ENCODE measurements at regions not wholly inside any gene's neighbourhood (a gene's known extent, or its start where the extent isn't known, plus 50 kb on each side); places are given as distances from the start of the nearest gene placed in this dataset.
"Not testable (repeated sequence)": the region's sequence is repeated elsewhere in the genome, so short reads cannot be mapped to it uniquely, and the experiment has no call there.

DNA sequence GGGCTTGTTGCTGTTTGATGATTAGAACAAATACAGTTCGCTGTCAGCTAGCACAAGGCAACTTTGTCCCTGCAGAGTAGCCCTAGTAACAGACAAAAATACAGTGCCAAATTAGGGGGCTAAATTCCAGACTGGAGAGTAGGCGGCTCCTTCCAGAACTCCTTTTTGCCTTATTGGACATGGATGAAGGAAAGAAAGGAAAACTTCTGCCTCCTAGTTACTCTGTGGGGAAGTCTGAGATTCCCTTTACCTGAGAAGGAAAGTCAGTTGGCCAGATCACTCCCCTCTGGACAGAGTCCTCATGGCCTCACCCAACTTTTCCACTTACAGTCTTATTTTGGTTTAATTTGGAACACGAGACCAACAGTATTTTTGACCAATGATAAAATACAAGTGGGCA lies 140.5 kb upstream of the ADAMTS3 start:
- no peak for DNase-seq (ENCODE audit: low spot score)
- in situ Hi-C loops (cut with HindIII; ENCODE audit: low sequenced_read_pairs): no loop called here

DNA sequence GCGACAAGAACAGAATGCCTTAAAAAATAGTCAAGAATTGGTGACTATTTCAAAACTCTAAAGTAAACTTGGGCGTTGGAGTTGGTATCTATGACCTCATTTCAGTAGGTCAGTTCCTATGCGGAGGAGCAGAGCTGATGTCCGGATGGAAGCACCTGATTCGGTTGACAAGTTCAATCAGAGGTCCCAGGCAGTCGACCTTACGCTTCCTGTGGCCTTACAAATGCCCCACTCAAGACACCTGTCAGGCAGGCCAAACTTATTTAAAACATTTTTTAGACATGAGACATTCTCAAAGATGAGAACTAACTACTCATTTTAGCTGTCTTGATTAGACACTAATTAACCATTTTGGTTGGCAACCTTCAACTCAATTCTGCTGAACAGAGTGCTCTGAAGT lies 137.7 kb upstream of the ADAMTS3 start:
- no peak for DNase-seq (ENCODE audit: low spot score)
- in situ Hi-C loops (cut with HindIII; ENCODE audit: low sequenced_read_pairs): no loop called here

DNA sequence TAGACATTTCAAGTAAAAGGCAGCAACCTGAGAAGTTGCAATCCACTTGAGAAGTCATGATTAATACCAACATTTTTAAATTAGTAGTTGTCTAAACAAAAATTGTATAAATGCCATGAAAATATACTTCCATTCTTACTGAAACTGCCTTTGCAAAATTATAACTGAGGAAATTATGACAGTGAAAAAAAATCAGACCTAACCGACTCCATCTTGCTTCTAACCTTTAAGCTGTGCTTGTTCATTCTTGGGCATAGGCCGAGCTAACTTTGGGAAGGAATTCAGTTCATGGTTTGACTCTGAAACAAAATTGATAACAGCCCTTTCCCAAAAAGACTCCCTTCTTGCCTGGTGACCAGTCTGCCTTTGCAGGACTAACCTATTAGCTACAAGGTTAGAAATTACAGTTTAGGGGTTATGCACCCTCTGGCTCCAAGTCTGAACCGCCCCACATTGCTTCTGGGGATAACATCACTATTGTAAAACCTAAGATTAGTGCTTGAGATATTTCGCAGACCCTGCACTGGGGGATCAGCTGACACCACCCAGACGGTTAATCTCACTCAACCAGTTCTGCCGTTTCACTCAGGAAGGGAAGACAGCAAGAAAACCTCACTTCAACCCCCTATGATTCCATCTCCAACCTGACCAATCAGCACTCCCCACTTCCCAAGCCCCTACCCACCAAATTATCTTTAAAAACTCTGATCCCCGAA lies 136.1 kb upstream of the ADAMTS3 start:
- not testable (repeated sequence) for DNase-seq (ENCODE audit: low spot score)

DNA sequence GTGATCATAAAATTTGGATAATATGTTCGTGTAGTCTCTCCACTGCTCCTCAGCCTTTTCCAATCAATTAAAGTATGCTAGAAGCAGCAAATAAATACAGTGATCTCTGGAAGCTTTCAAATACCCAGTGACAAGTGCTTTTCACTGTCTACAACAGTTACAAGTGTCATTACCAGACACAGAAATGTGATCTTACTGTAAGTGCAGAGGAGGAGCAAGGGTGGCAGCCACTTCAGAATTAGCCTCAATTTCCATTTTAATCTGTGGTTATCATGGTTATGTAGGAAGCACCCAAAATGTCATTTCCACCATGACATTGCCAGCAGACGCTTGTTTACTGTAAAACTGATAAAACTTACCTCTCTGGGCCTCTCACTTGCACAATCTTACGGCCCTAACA lies 133.9 kb upstream of the ADAMTS3 start:
- in situ Hi-C loops (cut with HindIII; ENCODE audit: low sequenced_read_pairs): no loop called here
- no peak for DNase-seq (ENCODE audit: low spot score)

More for the DNA sequence above, 136.1 kb upstream of the ADAMTS3 start:
- in situ Hi-C loops (cut with HindIII; ENCODE audit: low sequenced_read_pairs): not testable (repeated sequence)

DNA sequence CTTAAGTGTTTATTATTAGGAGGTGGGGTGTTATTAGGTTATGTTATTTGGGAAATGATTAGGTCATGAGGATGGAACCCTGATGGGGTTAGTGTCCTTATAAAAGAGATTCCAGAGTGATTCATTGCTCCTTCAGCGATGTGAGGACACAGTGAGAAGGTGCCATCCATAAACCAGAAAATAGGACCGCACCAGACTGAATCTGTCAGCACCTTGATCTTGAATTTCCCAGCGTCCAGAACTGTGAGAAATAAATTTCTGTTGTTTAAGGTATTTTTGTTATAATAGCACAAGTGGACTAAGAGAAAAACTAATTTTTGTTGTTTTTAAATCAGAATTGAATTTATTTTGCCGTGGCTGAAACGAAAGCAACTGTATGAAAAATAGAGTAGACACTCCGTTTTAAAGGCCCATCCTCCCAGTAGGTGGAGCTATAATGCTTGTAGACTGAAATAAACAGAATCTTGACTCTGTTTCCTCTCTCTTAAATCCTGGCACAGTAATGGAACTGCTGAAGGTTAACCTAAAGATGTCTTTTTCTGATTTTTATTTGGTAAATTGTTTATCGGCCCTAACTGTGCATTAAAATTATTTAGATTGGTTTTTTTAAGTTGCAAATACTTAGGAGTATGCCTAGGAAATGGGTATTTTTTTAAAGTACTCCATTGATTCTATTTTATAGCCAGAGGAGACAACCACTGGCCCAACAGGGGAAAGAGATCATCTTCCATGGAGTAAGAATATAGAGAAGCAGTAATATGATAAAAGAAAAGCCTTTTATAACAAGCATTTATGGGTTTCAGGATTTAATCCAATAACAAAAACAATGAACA lies 133.2 kb upstream of the ADAMTS3 start:
- DNase-seq (ENCODE audit: low spot score): peak; percentile 24

DNA sequence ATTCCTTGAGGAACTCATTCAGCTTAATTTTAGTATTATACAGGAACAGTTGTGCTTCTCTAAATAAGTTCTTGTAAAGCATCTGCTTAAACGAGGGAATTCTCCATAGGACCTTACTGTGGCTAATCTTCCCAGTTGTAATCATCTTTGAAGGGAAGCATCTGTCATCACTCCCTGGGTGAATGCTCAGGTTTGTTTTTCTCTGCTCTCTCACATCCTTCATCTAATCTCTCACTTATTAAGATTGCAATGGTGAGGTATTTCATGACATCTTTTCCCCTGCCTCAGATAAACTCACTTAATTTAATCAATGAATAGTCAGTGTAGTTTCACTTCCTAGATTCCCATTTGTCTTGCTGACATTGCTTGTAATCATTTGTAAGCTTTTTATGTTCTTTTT lies 121.8 kb upstream of the ADAMTS3 start:
- in situ Hi-C loops (cut with HindIII; ENCODE audit: low sequenced_read_pairs): no loop called here
- DNase-seq (ENCODE audit: low spot score): no peak

More for the DNA sequence above, 133.2 kb upstream of the ADAMTS3 start:
- in situ Hi-C loops (cut with HindIII; ENCODE audit: low sequenced_read_pairs): no loop called here

DNA sequence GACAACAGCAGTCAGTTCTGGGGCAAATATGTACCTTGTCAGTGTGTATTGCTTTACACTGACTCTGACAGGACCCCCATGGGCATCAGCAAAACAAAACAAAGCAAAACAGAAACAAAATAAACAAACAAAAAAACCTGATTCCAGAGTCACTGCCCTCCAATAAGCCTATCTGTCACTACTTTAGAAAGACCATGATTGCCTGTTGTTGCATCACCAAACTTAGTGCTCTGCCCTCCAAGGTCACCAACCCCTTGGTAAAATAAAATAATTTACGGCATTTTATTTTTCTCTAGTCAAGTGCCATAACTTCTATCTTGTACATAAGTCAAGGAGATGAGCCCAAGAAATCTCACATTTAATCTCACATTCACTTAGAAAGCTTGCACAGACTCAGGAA lies 120.9 kb upstream of the ADAMTS3 start:
- DNase-seq (ENCODE audit: low spot score): no peak
- in situ Hi-C loops (cut with HindIII; ENCODE audit: low sequenced_read_pairs): no loop called here

DNA sequence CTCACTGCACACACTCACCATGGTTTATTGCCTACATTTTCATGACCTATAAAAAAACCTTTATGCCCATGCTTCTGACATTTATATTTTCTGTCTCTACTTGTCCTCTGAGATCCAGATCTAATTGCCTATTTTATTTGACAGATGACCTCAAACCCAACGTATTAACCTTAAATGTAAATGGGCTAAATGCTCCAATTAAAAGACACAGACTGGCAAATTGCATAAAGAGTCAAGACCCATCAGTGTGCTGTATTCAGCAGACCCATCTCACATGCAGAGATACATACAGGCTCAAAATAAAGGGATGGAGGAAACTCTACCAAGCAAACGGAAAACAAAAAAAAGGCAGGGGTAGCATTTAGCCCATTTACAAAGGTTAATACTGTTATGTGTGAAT lies 117.4 kb upstream of the ADAMTS3 start:
- in situ Hi-C loops (cut with HindIII; ENCODE audit: low sequenced_read_pairs); DNase-seq (ENCODE audit: low spot score): not testable (repeated sequence)

DNA sequence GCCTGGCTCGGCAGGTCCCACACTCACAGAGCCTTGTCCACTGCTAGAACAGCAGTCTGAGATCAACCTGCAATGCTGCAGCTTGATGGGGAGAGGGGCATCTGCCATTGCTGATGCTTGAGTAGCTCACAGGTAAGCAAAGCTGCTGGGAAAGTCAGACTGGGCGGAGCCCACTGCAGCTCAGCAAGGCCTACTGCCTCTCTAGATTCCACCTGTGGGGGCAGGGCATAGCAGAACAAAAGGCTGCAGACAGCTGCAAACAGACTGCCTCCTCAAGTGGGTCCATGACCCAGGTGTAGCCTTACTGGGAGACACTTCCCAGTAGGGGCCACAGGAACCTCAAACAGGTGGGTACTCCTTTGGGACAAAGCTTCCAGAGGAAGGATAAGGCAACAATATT lies 110.6 kb upstream of the ADAMTS3 start:
- no peak for DNase-seq (ENCODE audit: low spot score)

DNA sequence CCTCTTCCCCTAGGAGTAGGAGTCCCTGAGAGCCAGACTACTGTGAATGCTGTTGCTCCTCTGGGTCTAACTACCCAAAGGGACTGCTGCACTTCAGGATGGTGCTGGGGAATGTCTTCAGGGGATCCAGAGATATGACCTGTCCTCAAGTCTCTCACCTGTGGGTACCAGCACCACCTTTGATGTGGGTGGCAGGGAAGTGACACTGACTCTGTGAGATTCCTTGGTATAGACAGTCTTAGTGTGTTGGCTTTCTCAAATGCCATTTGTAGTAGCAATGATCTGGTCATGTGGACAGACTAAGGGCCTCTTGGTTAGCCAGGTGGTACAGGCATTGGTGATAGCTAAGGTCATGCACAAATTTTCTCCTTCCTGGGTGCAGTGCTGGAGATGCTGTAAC lies 108.9 kb upstream of the ADAMTS3 start:
- DNase-seq (ENCODE audit: low spot score): no peak
- in situ Hi-C loops (cut with HindIII; ENCODE audit: low sequenced_read_pairs): no loop called here

More for the DNA sequence above, 110.6 kb upstream of the ADAMTS3 start:
- in situ Hi-C loops (cut with HindIII; ENCODE audit: low sequenced_read_pairs): no loop called here

DNA sequence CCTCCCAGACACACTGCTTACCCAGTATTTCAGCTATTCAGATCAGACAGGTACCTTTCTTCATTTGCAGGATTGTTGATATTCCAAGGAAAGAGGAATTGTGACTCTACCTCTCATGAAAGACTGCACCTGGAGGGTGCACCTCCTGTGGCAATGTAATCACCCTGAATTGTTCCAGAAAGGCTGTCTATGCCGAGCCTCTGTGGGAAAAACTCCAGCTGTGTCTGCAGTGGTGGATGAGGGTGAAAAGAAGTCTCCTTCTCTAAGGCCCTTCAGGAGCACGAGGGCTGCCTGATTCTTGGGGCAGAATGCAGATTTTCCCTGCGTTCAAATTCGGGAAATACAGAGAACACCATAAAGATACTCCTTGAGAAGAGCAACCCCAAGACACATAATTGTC lies 108.2 kb upstream of the ADAMTS3 start:
- no peak for DNase-seq (ENCODE audit: low spot score)
- in situ Hi-C loops (cut with HindIII; ENCODE audit: low sequenced_read_pairs): no loop called here

DNA sequence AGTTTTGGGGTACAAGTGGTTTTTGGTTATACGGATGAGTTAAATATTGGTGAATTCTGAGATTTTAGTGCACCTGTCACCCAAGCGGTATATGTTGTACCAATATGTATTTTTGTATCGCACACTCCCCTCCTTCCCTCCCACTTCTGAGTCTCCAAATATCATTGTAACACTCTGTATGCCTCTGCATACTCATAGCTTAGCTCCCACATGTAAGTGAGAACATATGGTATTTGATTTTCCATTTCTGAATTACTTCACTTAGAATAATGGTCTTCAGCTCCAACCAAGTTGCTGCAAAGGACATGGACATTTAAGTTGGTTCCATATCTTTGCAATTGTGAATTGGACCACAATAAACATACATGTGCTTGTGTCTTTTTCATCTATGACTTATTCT lies 103.0 kb upstream of the ADAMTS3 start:
- DNase-seq (ENCODE audit: low spot score): no peak
- in situ Hi-C loops (cut with HindIII; ENCODE audit: low sequenced_read_pairs): no loop called here

DNA sequence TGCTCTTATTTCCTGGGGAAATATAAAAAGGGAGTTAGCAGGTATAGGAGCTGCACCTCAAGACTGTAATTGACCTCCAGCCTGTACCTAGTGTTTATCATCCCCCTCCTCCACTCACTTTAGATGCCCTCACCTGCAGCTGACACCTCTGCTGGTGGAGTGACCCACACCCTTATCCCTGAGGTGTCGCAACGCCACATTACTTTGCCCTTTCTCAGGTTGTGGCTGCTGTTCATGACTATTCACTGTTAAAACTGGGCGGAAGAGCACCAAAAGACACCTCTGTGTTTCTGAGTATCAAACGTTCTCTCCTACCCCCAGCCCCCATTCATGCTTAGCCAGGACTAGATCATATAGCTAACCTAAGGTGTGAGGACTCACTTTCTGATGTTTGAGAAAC lies 101.5 kb upstream of the ADAMTS3 start:
- DNase-seq (ENCODE audit: low spot score): no peak
- in situ Hi-C loops (cut with HindIII; ENCODE audit: low sequenced_read_pairs): no loop called here

DNA sequence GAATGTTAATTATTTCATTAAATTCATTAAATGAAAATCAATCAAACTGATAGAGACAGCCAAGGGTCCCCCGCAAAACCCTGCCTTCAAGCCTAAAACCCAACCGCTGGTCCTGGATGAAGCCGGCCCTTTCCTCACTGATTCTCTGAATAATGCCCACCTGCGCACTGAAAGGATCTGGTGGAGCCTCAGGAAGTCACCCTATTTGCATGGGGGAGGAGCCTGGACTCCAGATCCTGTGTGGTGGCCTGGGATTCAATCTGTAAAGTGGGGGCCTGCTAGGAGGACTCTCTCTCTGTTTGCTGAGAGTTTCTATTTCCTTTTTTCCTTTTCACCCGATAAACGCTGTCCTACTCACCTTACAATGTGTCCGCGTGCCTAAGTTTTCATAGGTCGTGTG lies 97.9 kb upstream of the ADAMTS3 start:
- in situ Hi-C loops (cut with HindIII; ENCODE audit: low sequenced_read_pairs): no loop called here
- DNase-seq (ENCODE audit: low spot score): no peak

DNA sequence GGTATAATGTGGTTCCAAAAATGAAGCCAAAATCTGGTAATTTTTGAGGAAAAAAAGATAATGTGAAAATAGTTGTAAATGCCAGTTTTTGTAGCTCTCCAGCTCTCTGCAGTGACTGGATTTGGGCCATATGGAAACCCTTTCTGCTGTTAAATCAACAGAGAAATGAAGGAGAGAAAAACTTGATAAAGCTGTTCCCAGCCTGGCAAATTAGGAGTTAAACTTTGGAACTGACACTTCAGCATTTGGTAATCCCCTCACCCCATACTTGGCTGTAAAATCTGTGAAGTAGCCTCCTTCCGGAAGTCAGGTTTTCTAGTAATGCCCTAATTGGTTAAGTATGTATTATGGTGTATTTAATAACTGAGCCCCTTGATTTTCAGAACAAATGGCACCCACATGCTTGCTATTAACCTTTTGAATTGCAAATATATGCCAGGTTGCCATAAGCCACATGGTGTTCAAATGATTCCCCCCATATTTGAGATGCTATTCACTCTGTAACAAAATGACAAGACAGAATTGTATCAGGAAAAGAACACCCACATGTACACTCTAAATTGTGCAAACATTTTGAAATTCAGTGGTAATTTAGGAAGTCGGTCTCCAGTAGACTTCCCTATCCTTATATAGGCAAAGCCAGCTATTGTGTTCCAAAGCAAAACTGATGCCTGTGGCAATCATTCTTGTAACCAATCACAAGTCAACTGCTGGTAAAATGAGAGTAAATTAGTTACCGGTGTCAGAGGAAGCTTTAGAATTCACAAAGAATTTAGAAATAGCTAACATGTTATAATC lies 96.3 kb upstream of the ADAMTS3 start:
- in situ Hi-C loops (cut with HindIII; ENCODE audit: low sequenced_read_pairs): no loop called here
- no peak for DNase-seq (ENCODE audit: low spot score)

DNA sequence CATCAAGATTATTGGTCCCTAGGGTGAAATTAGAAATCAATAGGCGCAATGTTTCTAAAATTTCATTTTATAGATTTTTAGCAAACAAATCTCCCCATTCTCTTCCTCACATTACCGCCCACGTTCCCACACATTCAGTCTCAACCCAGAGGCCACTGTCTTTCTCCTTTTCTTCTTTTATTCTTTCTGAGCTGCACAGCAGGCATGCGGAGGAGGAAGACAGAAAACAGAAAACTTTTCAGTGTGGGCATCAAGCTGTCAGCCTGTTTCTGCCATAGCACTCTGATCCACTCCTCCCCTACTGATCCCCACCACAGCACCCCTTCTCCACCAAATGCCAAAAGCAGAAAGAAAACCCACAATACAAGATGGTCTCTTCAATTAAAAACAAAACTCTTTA lies 94.8 kb upstream of the ADAMTS3 start:
- DNase-seq (ENCODE audit: low spot score): no peak
- in situ Hi-C loops (cut with HindIII; ENCODE audit: low sequenced_read_pairs): no loop called here

DNA sequence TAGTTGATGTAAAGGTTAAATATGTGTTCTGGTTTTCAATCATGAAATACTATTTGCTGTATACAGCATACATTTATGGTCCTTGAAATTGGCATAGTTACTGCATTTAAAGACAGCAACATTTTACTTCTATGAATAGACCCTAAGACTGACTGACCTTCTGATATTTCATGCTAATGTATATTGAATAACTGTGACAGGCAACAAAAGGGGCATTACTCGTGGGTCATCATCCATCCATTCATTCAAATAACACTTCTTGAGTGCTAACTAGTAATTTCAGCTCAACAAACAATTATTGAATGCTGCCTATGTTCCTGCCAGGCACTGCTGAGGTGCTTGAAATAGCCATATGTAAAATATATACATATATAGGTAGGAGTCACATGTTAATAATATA lies 92.8 kb upstream of the ADAMTS3 start:
- DNase-seq (ENCODE audit: low spot score): no peak
- in situ Hi-C loops (cut with HindIII; ENCODE audit: low sequenced_read_pairs): no loop called here

DNA sequence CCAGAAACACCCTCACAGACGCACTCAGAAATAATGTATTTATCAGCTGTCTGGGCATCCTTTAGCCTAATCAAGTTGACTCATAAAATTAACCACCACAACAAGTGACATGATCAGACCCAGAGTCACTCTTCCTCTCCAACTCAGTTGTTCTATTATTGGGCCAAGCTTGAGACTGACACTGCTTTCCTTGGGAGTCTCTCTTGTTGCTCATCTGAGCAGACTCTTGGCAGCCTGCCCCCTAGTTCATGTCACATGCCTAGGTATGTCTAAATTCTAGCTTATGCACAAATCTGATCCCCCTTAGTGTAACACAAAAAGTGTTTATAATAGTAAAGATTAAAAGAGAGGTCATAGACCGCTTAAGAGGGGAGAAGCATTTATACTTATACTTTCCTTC lies 72.6 kb upstream of the ADAMTS3 start:
- no peak for DNase-seq (ENCODE audit: low spot score)
- in situ Hi-C loops (cut with HindIII; ENCODE audit: low sequenced_read_pairs): no loop called here

DNA sequence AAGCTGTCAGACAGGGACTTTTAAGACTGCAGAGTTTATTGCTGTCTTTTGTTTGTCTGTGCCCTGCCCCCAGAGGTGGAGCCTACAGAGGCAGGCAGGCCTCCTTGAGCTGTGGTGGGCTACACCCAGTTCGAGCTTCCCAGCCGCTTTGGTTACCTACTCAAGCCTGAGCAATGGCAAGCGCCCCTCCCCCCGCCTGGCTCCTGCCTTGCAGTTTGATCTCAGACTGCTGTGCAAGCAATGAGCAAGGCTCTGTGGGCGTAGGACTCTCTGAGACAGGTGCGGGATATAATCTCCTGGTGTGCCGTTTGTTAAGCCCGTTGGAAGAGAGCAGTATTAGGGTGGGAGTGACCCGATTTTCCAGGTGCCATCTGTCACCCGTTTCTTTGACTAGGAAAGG lies 67.8 kb upstream of the ADAMTS3 start:
- in situ Hi-C loops (cut with HindIII; ENCODE audit: low sequenced_read_pairs); DNase-seq (ENCODE audit: low spot score): not testable (repeated sequence)

DNA sequence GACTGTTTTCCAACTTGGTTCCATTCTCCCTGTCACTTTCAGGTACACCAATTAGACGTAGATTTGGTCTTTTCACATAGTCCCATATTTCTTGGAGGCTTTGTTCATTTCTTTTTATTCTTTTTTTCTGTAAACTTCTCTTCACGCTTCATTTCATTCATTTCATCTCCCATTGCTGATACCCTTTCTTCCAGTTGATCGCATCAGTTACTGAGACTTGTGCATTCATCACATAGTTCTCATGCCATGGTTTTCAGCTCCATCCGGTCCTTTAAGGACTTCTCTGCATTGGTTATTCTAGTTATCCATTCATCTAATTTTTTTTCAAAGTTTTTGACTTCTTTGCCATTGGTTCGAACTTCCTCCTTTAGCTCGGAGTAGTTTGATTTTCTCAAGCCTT lies 66.9 kb upstream of the ADAMTS3 start:
- in situ Hi-C loops (cut with HindIII; ENCODE audit: low sequenced_read_pairs); DNase-seq (ENCODE audit: low spot score): not testable (repeated sequence)
